ENCODE measurements at regions not wholly inside any gene's neighbourhood (a gene's known extent, or its start where the extent isn't known, plus 50 kb on each side); places are given as distances from the start of the nearest gene placed in this dataset.

DNA sequence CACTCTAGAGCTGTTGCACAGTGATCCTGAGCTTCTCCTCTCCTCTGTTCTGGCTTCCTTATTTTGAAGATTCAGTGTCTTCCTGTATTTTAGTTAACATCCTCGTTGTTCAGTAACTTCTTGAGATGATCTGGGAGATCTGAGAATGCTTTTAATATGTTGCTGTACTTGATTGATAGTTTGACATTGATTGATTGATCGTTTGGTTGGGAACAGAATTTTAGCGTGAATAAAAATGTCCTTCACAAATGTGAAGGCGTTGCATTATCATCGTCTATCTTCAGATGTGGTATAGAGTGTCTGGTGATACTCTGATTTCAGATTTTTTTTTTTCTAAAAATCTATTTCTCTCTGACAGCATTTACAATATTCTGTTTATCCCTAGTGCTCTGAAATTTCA, 80.1 kb upstream of the KLF12 start:
- no peak for DNase-seq

DNA sequence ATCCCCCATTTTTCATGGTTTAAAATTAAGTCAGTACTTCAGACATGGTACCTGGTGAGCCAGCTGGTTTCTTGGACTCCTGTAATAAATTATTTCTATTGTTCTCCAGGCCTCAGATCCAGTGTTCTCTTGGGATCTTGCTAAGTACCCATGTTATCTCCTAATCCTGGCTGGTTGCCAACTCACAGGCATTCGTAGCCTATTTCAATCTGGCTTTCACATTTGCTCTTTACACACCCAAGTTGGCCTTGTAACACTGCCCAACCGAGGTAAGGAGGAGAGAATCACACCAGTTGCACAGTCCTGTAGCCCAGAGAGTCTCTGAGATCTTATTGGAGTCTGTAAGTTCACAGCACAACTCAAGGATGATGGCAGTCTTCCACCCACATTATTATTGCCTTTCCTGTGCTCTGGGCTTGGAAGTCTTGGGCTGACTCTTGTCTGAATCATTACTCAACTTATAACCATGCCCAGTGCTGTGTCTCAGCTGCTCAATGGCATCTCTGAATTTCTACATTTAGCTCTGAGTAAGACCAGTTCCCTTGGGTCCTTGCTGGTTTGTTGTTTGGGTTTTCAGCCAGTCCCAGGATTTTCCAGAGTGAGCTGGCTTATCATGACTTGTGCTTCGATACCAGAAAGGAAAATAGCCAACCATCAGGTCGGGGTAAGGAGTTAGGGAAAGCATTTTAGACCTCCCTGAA, 76.6 kb upstream of the KLF12 start:
- DNase-seq: no peak

DNA sequence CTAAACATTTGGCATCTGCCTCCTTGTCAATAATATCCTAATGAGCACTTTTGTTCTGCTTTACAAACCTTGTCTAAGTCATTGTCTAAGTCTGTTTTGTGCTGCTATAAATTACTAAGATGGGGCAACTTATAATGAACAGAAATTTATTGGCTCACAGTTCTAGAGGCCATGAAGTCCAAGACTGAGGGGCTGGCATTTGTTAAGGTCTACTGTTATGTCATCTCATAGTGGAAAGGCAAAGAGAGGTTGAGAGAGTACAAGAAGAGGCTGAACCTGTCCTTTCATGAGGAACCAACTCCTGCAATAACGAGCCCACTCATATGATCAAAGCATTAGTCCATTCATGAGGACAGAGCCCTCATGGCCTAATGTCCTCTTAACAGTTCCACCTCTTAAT, 72.7 kb upstream of the KLF12 start:
- no peak for DNase-seq

DNA sequence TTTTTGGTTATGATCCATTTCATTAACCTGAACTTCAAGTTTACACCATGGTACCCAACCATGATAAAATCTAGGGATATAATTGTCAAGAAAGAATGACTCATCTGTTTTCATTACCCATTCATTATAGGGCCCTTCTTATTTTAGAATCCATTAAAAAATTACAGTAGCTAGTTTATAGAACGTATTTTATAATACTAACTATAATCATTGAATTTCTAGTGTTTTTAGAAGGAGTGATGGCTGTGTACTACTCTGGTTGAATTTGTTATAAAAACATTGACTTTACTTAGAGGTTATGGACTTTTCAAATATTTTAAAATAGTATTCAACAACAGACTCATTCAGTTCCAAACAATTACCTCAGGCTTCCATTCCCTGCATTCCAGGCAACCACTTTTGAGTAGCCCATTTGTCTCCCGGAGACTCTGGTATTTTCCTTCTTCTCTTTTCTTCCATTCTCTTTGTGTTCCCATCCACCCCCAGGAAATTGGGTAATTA, 71.9 kb upstream of the KLF12 start:
- no peak for DNase-seq

DNA sequence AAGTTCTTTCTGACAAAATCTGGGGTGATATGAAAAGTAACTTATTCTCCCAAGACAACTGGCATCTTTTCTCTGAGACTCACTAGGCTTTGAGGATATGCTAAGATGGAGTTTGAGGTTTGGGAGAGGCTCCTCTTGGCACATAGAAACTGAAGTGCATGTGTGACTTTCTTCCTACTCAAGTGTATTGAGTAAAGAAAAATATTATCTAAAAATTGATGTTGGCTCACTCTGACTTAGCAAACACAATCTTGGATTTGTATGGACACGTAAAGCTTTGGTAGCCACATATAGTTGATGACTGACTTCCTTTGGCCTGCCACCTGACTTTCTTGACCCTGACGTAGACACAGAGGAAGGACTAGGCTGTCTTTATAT, 71.1 kb upstream of the KLF12 start:
- no peak for DNase-seq

DNA sequence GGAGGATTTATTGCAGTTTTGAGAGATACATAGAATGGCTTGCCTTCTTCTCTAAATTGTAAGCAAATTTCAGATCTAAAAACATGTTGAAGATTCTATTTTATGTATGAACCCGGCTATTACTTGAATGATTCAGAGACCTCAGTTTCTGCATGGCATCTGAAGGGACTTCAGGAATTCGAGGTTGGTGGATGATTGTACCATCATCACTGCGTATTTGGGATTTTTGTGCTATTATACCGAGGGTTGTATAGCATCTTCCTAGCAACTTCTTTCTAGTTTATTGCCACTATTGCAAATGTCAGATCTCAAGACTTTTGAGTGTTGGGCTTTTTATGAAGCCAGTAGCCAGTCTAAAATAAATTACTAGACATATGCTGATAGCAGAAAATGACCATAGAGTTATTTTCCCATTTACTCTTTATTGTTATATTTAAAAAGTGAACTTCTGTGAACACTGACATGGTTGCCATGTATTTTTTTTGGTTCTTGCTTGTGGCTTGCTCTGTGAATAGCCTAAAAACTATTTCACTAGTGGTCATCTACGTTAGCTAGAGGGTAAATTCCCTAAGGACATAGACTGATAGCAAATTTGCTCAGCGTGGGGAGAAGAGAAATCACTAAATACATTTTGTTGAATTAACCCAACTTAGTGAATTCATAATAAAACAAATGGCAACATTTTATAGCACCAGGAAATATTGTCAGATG, 70.6 kb upstream of the KLF12 start:
- no peak for DNase-seq

DNA sequence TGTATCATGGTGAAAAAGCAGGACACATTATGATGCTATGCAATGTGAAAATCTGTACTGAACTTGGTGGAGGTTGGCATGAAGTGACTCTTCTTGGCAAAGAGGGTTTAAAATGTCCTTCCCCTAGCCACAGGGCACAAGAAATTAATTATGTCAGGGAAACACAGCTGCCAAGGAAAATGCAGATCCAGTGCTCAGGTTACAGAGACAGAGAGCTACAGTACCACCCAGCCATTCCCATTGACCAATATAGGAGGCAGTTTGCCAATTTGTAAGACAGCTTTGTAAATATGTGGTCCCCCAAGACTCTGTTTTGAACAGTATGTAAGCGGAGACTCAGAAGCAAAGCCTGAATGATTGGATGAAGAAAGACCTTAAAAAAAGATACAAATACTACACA, 69.4 kb upstream of the KLF12 start:
- DNase-seq: no peak

DNA sequence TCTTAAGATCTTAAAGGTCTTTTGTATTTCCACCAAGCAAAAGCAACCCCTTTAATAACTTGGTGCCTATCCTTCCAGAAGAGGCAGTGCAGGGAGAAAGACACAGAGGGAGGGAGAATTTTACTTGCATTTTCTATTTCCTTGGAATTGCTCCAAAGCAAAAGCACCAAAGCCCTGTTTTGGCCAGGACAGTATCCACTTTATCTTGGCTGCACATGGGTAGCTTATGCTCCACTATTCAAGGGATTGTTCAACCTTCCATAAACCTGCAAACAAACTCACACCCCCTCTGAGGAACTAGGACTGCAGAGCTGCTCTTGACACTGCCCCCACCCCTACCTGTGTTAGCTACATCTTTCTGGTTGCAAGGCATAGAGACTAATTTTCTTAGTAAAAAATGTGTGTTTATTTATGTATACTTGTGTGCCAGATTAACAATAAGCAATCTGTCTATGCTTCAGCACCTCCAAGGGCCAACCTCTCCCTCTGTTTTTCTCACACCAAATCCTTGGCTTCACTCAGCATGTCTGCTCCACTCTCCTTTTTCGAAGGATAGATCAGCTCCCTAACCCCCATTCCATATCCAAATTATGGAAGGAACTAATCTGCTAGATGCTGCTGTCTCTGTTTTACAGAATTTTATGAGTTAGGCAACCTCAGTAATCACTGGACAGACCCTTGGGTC, 68.1 kb upstream of the KLF12 start:
- DNase-seq: no peak

DNA sequence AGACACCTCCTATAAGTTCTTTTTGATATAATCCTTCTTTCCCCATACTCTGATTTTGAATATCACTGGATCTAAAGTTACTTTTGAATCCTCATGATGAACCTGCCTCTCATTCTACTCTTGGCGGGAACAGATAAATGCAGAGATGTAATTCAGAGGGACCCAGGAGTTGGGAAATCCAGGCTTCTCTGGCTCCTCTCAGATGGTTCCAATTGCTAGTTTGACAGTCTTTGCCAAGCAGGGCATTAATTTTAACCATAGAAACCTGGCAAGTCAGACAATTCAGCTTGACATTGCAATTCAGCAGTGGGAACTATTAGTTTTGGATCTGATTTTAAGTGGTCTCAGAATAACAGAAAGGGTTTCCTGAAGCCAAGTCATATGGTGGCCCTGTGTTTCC, 67.3 kb upstream of the KLF12 start:
- DNase-seq: no peak

DNA sequence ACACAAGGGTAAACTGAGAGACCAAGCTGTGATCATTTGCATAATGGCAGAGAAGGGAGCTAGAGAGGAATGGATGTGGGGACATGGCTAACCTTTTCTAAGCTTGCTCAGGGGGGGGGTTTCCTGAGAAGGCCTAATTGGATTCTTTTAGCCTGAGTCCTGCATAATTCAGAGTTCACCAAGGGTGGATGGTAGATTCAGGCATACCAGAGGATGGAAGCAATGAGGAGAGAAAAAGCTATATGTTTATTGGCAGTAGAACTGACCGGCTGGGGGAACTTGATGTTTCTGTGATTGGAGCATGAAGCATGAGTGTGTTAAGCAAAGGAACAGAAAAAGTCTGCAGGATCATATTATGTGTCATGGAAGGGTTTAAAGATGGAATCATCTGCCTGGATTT, 65.9 kb upstream of the KLF12 start:
- DNase-seq: no peak

DNA sequence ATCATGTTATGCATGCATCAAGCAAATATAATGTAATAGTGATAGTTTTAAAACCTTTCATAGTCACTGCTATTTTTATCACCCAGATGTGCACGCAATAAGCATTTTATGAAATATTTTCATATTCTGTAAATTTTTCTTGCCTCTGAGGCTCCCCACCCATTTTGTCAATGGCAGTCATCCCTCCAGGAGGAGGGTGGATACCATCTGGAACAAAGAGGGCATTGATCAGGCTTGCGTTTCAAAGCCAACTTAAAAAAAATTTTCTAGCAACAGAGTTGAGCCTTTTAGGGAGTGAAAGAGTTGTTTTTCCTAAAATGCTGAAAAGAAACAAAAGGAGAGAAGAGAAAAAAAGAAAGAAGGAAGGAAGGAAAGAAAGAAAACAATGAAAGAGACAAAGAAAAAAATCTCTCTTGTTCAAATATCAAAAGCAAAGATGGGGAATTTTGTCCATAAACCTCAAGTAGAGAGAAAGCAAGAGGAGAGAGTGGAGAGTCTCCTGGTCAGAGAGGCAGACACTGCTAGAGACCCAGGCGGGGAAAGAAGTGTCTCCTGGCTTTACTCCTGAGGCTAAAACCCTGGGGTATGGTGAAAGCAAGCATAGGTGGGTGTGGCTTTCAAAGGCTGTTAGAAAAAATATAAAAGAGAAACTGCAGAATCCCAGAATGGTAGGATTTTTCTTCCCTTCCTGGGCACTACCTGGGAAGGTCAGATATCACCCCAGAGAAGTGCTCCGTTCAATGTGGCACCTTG, 63.6 kb upstream of the KLF12 start:
- no peak for DNase-seq

DNA sequence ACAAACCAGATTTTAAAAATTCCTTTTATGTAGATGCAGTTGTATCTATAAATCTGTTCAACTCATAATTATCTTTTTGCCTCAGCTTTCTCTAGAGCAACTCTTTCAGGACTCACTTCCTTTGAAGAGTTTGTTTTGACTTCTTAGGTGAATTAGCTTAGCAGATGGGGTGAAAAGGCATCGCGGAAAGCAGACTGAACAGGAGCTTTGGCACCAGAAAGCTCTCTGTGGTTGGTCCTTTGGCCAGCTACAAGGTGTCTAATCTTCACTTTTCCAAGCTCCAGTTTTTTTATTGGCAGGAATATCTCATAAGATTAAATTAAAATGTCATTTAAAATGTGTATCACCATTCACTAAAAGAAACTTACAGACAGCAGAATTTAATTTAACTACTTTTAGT, 60.6 kb upstream of the KLF12 start:
- no peak for DNase-seq

DNA sequence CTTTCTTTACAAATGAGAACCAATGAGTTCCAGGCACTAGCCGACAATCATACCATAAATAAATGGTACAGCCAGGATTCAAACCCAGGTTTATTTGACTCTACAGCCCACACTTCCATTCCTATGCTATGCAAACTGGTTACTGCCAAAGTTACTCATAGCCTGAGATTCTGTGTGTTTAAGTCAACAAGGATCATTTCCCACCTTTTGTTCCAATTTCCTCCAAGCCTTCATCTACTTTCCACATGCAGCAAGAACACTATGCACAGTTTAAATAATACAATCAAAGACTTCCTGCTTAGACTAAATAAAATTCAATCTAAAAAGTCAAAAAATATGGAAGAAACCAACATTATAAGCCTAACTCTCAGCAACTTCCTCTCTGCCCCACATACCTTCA, 59.2 kb upstream of the KLF12 start:
- no peak for DNase-seq

DNA sequence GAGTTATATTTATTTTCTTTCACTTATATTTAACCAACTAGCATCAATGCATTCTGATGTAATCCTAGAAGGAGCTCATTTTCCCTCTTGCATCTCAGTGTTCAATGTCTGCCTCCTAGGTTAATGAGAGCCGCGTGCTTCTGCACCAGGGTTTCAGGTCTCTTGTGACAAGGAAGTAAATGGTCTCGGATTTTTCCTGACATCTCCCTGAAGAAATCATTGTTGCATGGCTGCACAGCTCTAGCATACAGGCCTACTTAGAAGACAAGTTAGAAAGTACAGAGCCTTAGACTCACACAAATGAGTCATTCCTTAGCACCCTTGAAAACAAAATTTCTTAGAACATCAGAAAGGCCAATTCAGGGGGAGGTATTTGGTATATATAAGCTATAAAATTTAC, 57.2 kb upstream of the KLF12 start:
- DNase-seq: no peak

DNA sequence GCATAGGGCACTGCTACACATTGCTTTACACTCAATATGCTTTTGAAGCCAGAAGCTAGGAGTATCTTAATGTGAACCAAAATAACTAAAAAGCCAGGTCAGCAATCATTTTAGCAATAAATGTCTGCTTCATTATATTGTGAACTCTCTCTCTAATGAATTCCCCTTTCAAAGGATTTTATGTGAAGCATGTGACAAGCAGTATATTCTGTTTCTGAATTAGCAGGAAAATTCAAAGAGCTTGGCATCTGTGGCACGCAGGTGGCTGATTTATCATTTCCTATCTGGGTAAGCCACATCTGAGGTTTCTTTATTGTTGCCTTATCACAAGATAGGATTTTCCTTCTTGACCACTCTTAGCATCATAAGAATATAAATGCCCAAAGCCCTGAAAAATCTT, 56.8 kb upstream of the KLF12 start:
- no peak for DNase-seq

DNA sequence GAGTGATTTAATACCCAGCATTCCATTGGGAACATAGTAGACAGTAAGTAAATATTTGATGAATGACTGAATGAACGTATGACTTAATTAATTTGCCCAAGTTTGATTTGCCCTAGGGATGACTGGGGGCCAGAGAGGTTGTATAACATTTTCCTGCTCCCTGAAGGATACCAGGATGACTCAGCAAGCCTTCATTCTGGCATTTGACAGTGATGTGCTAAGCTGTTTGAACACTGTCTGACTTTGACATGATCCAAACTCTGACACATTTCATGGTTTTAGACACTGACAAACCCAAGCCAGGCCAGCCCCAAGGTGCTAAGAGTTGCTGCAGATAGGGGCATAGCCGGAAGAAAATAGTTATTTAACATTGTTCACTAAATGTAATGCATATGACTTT, 53.4 kb upstream of the KLF12 start:
- DNase-seq: no peak

DNA sequence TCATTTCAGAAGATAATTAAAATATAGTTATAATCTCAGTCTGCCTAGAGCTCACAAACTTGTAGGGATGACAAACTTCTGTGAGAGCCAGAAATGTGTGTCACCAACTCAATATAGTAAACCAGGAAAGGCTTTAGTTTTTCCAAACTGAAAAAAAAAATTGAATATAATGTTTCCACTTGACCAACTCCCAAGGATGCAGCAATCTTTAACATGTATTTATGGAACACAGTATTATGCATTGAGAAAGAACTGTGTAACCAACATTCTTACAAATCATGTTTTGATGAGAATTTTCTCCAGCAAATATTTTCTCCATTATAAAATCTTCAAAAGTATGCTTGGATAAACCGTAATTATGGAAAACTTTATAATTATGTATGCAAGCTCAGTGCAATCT, 50.1 kb upstream of the KLF12 start:
- no peak for DNase-seq
